ENCODE measurements at regions not wholly inside any gene's neighbourhood (a gene's known extent, or its start where the extent isn't known, plus 50 kb on each side); places are given as distances from the start of the nearest gene placed in this dataset.
"Not testable (repeated sequence)": the region's sequence is repeated elsewhere in the genome, so short reads cannot be mapped to it uniquely, and the experiment has no call there.

GRCh38 chr4:54843106-54843505 is 185.3 kb downstream of the KIT start:
- no peak for DNase-seq

GRCh38 chr4:54842656-54843055 is 184.9 kb downstream of the KIT start:
- DNase-seq: no peak

DNA sequence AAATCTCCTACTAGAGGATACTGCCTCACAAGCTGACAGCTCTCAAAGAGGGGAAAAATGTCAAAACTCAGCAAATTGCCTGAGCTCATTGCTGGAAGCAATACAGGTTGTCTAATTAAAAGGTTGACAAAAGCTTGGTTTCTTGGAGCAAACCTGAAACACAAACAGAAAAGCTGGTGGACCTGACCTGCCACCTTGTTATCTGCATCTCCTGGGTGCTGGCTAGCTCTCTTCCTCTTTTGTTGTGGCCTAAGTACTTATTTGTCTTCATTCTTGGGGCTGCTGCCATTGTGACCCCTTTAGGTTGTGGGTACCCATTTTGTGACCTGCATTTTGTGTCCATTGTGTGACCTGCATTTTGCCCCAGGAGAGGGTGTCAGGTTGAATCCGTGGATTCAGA is 184.5 kb downstream of the KIT start:
- no peak for DNase-seq

DNA sequence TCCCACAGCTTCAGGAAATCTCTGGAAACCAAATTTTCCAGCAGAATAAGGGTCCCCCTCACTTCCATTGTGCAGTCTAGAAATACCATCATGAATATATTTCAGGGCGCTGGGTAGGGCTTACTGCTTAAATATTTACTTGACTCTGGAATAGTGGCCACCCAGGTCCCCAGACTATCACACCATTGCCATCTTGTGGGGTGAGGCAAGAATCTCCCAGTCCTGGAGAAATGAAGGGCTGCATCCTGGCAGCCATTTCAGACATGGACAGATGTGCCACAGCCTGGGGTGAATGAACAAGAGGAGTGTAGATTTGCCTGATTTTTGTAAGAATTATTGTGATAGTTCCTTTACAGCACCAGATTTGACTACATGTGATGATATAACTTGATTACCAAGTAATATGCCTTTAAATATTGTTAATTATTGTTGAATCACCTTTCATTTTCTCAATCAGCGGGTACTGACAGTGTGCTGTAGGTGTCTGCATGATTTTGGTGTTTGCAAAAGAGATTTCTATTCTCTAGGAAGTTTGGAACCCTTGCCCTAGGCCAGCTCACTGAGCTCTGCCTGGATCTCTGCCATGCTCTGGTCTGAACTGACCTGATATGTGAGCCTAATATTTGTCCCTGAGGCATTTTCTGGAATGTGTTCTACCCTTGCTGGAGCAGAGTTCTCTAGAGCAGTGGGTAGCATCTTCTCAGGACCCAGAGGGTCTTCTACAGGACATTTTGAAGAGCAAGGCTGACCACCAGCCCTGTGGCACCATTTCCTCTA is 183.4 kb downstream of the KIT start:
- DNase-seq: no peak

DNA sequence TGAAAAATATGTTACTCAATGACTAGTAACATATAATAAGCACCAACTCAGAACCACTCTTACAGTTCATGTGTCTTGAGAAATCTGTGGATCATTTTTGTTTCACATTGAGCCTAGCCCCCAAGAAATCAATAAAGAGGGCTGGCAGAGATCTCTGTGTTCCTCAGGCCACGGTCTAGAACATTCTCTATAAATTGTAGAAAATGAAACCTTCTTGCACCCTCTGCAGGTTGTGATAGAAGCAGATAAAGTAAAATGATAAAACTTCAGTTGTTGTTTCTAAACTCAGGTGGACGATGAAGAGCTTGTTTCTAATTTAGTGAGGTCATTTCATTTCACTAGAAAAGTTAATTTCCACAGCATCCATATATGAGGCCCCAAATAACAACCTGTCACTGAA is 182.7 kb downstream of the KIT start:
- no peak for DNase-seq

GRCh38 chr4:54838301-54838700 is 180.5 kb downstream of the KIT start:
- DNase-seq: no peak

DNA sequence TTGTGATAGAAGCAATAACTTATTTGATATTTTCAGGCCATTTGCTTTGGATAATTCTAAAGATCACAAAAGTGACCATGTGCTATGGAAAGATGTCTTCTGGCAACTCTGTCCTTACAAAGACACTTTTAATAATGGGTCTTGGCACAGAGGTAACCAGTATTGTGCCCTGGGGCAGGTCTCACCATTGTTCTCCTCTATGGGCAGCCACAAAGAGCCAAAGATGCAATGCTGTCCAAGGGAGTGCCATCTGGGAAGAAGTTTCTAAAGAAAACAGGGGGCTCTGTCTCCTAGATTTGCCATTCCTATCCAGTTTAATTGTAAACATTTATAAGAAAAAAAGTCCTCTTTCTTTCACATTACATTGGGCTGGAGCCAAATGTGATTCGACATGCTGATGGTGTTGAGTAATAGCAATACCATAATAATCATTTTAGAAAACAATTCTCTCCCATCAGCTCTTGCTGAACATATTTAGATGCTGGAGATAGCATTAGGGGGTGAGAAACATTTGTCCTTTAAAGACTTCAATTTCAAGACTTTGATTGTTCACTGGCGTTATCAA is 179.9 kb downstream of the KIT start:
- no peak for DNase-seq

- DNase-seq: not testable (repeated sequence)
Measured at GRCh38 chr4:54828361-54828760, 170.6 kb downstream of the KIT start.

GRCh38 chr4:54823616-54824015 is 165.9 kb downstream of the KIT start:
- no peak for DNase-seq

- no peak for DNase-seq
Measured at GRCh38 chr4:54819034-54819433, 161.3 kb downstream of the KIT start.

- no peak for DNase-seq
Measured at GRCh38 chr4:54818481-54818880, 160.7 kb downstream of the KIT start.

- no peak for DNase-seq
Measured at GRCh38 chr4:54813674-54814073, 155.9 kb downstream of the KIT start.

GRCh38 chr4:54806351-54806750 is 148.6 kb downstream of the KIT start:
- no peak for DNase-seq

DNA sequence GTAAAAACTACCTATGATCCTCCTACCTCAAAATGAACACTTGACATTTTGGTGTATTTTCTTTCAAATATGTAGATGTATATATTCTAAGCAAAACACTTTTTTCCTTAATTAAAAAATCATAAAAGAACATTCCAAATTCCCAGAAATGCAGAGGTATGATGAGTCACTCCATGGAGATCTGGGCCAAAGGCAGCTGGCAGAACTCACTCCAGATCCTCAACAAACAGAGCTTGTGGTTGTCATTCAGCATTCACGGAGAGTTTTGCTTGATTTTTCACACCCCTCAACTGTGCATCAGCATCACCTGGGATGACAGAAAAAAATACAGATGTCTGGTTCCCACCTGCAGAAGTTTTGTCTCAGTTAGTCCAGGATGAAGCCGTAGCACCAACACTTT is 144.6 kb downstream of the KIT start:
- no peak for DNase-seq

- peak; percentile 8 for DNase-seq
Measured at GRCh38 chr4:54800831-54801530, 143.2 kb downstream of the KIT start.

- no peak for DNase-seq
Measured at GRCh38 chr4:54794579-54794978, 136.8 kb downstream of the KIT start.

DNA sequence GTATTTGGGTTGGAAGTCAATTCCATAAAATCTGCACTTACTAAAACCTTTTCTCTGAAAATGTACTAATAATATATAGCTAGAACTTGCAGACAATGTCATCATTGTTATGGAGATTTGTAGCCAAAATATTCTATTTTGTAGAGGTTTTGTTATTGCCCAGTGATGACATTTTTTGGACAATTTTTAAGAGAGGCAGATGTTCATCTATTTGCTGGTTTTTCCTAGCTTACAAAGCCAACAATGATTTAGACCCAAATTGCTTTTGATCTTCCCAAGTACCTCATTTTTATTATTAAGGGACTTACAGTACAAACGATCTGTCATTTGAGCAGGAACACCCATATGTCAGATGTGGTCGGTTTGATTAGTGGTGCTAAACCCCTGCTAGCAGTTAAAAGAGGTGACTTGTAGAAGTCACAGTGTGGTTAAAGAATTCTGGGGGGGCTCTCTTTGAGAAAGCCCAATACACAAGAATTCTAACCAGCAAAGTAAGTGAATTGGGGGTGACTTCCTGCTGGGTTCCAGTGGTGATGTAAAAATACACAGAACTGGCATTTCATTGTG is 136.2 kb downstream of the KIT start:
- DNase-seq: no peak
